Left ventricle myocardium inferior (tissue), 1 donor: ENCODE measurements at regions not wholly inside any gene's neighbourhood (a gene's known extent, or its start where the extent isn't known, plus 50 kb on each side); places are given as distances from the start of the nearest gene placed in this dataset.

Experiments used
- DNase-seq: peaks from one replicate; pipeline ENCODE4 v3.0.0-alpha.2; 2020
- H3K27ac ChIP-seq: fragments of 200-600 bp; replicated peaks from 2 replicates; pipeline ENCODE4 v1.8.0; 2021
- H3K27me3 ChIP-seq: fragments of 200-600 bp; 2 replicates; pipeline ENCODE4 v1.8.0; 2021; ENCODE audit warnings: low read depth
- H3K36me3 ChIP-seq: fragments of 200-600 bp; 2 replicates; pipeline ENCODE4 v1.8.0; 2021
- H3K4me1 ChIP-seq: fragments of 200-600 bp; 2 replicates; pipeline ENCODE4 v1.8.0; 2021
- H3K4me3 ChIP-seq: fragments of 200-600 bp; 2 replicates; pipeline ENCODE4 v1.8.0; 2021; ENCODE audit warnings: mild to moderate bottlenecking, moderate library complexity
- H3K9me3 ChIP-seq: fragments of 200-600 bp; replicated peaks from 2 replicates; pipeline ENCODE4 v1.8.0; 2021
- CTCF ChIP-seq: fragments of 200-600 bp; IDR thresholded peaks from 2 replicates; pipeline ENCODE4 v1.8.0; 2021; ENCODE audit warnings: antibody characterized with exemption, mild to moderate bottlenecking, borderline replicate concordance
- intact Hi-C: fragments of 100-400 bp; cut with micrococcal nuclease; formaldehyde crosslinking; loops from one replicate; pipeline ENCODE4 v1.11.0; 2022
- donor health status: DM: no; HTN: yes; CAD: no; lungs with severe emphysema.

- no peak for DNase-seq
- TF ChIP-seq CTCF: no peak
- intact Hi-C loops: no loop called here
- Histone ChIP-seq H3K4me1 (no peaks in the 10 kb centered on the region), H3K27ac (no peak overlapping the region), H3K4me3 (no peak overlapping the region), H3K36me3 (no peaks in the 10 kb centered on the region), H3K9me3 (peaks cover 4% of the 10 kb centered on the region), H3K27me3 (no peaks in the 10 kb centered on the region)
Measured at GRCh38 chr5:166046956-166047355, 2244.5 kb upstream of the WWC1 start.

GRCh38 chr5:166050531-166050930 is 2240.9 kb upstream of the WWC1 start:
- intact Hi-C loops: no loop called here

GRCh38 chr5:166058660-166059059 is 2232.8 kb upstream of the WWC1 start:
- no peak overlapping the region for H3K4me3 ChIP-seq
- no peak for TF ChIP-seq CTCF
- H3K27ac ChIP-seq: no peak overlapping the region
- H3K4me1 ChIP-seq: no peaks in the 10 kb centered on the region
- no peaks in the 10 kb centered on the region for H3K36me3 ChIP-seq
- intact Hi-C loops: no loop called here
- peaks cover 9% of the 10 kb centered on the region for H3K9me3 ChIP-seq
- DNase-seq: no peak
- no peaks in the 10 kb centered on the region for H3K27me3 ChIP-seq

More at GRCh38 chr5:166050531-166050930, 2240.9 kb upstream of the WWC1 start:
- H3K27me3 ChIP-seq: no peaks in the 10 kb centered on the region
- H3K4me3 ChIP-seq: no peak overlapping the region
- no peaks in the 10 kb centered on the region for H3K4me1 ChIP-seq
- DNase-seq: no peak
- no peaks in the 10 kb centered on the region for H3K36me3 ChIP-seq
- no peak overlapping the region for H3K27ac ChIP-seq
- peaks cover 5% of the 10 kb centered on the region for H3K9me3 ChIP-seq
- no peak for TF ChIP-seq CTCF

GRCh38 chr5:166062094-166062493 is 2229.4 kb upstream of the WWC1 start:
- H3K9me3 ChIP-seq: no peaks in the 10 kb centered on the region
- no peak for DNase-seq
- intact Hi-C loops: no loop called here
- no peak overlapping the region for H3K4me3 ChIP-seq
- no peaks in the 10 kb centered on the region for H3K4me1 ChIP-seq
- H3K36me3 ChIP-seq: no peaks in the 10 kb centered on the region
- no peaks in the 10 kb centered on the region for H3K27me3 ChIP-seq
- no peak overlapping the region for H3K27ac ChIP-seq
- TF ChIP-seq CTCF: no peak

- Histone ChIP-seq H3K36me3 (no peaks in the 10 kb centered on the region), H3K27me3 (no peaks in the 10 kb centered on the region), H3K9me3 (no peaks in the 10 kb centered on the region), H3K27ac (no peak overlapping the region), H3K4me3 (no peak overlapping the region), H3K4me1 (no peaks in the 10 kb centered on the region)
- DNase-seq: no peak
- intact Hi-C loops: no loop called here
- TF ChIP-seq CTCF: no peak
Measured at GRCh38 chr5:166062719-166063118, 2228.7 kb upstream of the WWC1 start.

GRCh38 chr5:166063261-166063660 is 2228.2 kb upstream of the WWC1 start:
- Histone ChIP-seq H3K4me1 (no peaks in the 10 kb centered on the region), H3K36me3 (no peaks in the 10 kb centered on the region), H3K27me3 (no peaks in the 10 kb centered on the region), H3K27ac (no peak overlapping the region), H3K9me3 (no peaks in the 10 kb centered on the region), H3K4me3 (no peak overlapping the region)
- no peak for TF ChIP-seq CTCF
- no peak for DNase-seq
- intact Hi-C loops: no loop called here
